Skeletal muscle tissue (tissue), 3 donors: ENCODE measurements at regions not wholly inside any gene's neighbourhood (a gene's known extent, or its start where the extent isn't known, plus 50 kb on each side); places are given as distances from the start of the nearest gene placed in this dataset.
A peak's percentile ranks its signal among the peaks of the same experiment; 100 is the strongest.

Experiments used
- H3K27ac ChIP-seq: one replicate; pipeline ENCODE4 v1.7.0; 2013; ENCODE audit warnings: mild to moderate bottlenecking, low read depth, low read length, inconsistent platforms
- H3K27me3 ChIP-seq, 3 donors: one replicate each; pipeline ENCODE4 v1.7.0; 2013; ENCODE audit warnings: low read length in 3 of 3; ENCODE audit not compliant: control insufficient read depth in 3 of 3, insufficient read depth in 3 of 3
- H3K36me3 ChIP-seq, 3 donors: one replicate each; pipeline ENCODE4 v1.7.0; 2013; ENCODE audit warnings: low read length in 3 of 3; ENCODE audit not compliant: control insufficient read depth in 3 of 3, insufficient read depth in 3 of 3
- H3K4me1 ChIP-seq, 3 donors: one replicate each; pipeline ENCODE4 v1.7.0; 2013; ENCODE audit warnings: low read length in 3 of 3, mild to moderate bottlenecking in 3 of 3; ENCODE audit not compliant: control insufficient read depth in 3 of 3, insufficient read depth in 3 of 3
- H3K4me3 ChIP-seq, 3 donors: one replicate each; pipeline ENCODE4 v1.7.0; 2013; ENCODE audit warnings: low read length in 3 of 3
- H3K9ac ChIP-seq, 3 donors: one replicate each; pipeline ENCODE4 v1.7.0; 2013; ENCODE audit warnings: low read length in 3 of 3, mild to moderate bottlenecking in 3 of 3, moderate library complexity in 2 of 3, low read depth in 1 of 3
- H3K9me3 ChIP-seq, 3 donors: one replicate each; pipeline ENCODE4 v1.7.0; 2013; ENCODE audit warnings: low read length in 3 of 3; ENCODE audit not compliant: control insufficient read depth in 3 of 3
- donor health status: Osteomylitis.

GRCh38 chr15:62599791-62600777 lies 435.0 kb upstream of the C2CD4B start:
- H3K9ac ChIP-seq: no peak overlapping the region
- H3K27ac ChIP-seq: no peak overlapping the region
- no peaks in the 10 kb centered on the region for H3K9me3 ChIP-seq

DNA sequence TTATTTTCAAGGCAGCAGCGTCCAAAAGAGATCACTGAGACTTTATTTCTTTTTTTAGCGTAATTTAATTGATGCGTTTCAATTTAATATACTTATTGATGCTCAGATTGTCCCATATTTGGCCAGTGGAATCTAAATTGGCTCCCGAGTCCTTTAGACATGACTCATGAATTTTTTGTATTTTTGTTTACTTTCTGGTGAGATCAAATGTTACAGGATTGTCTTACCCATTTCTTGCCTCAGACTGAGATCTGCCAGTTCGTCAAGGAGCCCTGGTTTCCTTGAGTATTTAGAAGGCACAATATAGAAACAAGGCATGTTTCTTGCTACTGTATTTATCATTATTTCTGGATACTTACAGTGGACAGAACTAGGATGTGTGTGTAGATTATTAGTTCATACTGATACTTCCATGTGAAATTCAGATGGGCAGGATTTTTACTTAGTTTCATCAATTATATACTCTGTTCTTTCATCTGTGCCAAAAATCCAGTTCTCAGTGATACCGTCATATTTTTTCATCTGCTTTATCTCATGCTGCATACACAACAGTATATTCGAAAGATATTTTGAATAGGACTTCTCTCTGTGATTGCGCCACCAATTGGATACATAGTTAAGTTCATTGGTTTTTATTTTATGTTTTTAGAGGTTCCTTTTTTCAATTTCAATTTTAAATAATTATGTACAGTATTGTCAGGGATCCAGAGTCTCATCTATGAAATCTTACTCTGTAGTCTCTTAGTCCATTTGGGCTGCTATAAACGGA lies 436.9 kb upstream of the C2CD4B start:
- no peaks in the 10 kb centered on the region for H3K9me3 ChIP-seq
- H3K27me3 ChIP-seq: no peaks in the 10 kb centered on the region
- H3K4me3 ChIP-seq: no peak overlapping the region
- no peak overlapping the region for H3K9ac ChIP-seq
- H3K4me1 ChIP-seq: peaks cover 0 to 14% (median 14%) of the 10 kb centered on the region in 3 donors
- no peak overlapping the region for H3K27ac ChIP-seq
- no peaks in the 10 kb centered on the region for H3K36me3 ChIP-seq

More at GRCh38 chr15:62599791-62600777, 435.0 kb upstream of the C2CD4B start:
- no peaks in the 10 kb centered on the region for H3K36me3 ChIP-seq
- no peak overlapping the region for H3K4me3 ChIP-seq
- peaks cover 0 to 14% (median 8%) of the 10 kb centered on the region in 3 donors for H3K4me1 ChIP-seq
- H3K27me3 ChIP-seq: no peaks in the 10 kb centered on the region

- Histone ChIP-seq H3K36me3 (no peaks in the 10 kb centered on the region), H3K4me3 (no peak overlapping the region), H3K9me3 (no peaks in the 10 kb centered on the region), H3K27me3 (no peaks in the 10 kb centered on the region), H3K4me1 (peaks cover 2 to 16% (median 14%) of the 10 kb centered on the region in 3 donors), H3K27ac (no peak overlapping the region), H3K9ac (no peak overlapping the region)
Measured at GRCh38 chr15:62603742-62604141, 438.7 kb upstream of the C2CD4B start.

DNA sequence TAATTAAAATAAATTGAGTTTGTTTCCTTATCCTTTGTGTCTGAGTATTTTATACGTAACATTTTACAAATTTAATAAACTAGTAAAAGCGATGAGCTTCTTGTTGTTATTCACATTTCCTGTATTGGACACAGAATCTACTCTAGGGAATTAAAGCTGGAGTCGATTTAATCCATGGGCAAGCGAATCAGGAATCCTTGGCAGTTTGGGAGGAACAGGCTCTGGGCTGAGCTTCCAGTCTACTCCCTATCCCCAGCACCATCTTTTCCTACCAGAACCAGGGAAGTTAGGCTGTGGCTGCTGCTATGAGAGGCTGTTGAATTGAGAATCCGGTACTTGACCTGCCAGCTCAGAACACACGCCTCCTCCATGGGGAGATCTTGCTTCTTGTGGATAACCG lies 437.3 kb upstream of the TPM1 start:
- H3K27ac ChIP-seq: peak overlapping the region; percentile 1
- no peaks in the 10 kb centered on the region for H3K27me3 ChIP-seq
- no peaks in the 10 kb centered on the region for H3K9me3 ChIP-seq
- no peak overlapping the region for H3K9ac ChIP-seq
- no peaks in the 10 kb centered on the region for H3K36me3 ChIP-seq
- H3K4me3 ChIP-seq: peak overlapping the region in 1 of 3 donors; percentile 7
- peaks cover 3 to 15% (median 13%) of the 10 kb centered on the region in 3 donors for H3K4me1 ChIP-seq

DNA sequence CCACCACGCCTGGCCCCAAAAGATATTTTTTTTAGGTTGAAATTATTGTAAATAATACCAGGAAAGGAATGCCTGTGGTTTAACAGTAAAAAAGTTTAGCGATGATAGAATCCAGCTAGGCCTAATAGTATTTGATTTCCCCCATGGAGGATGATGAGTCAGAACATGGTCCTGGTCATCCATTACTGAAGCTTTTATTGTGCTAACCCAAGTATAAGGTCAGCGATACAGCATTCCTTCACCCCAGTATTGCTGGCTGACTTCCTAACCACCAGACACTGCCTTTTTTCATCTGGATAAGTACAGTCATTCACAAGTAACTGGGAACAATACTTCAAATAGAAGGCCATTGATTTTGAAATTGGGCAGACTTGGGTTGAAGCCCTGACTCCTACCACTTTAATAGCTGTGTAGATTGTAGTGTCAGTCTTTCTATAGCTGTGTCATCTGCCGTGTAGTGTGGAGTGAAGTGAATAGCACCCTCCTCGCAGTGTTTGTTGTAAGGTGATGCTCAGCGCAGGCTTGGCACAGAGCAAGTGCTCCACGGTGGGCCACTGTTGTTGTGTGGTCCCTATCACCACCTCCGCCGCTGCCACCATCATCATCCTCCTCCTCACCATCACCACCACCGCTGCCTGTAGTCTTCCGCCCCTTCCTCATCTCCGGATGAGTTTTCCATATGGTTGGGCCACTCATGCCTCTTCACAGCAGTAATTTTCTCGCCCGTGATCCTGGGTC lies 436.0 kb upstream of the TPM1 start:
- H3K4me3 ChIP-seq: no peak overlapping the region
- H3K9ac ChIP-seq: no peak overlapping the region
- peak overlapping the region; percentile 41 for H3K27ac ChIP-seq
- H3K9me3 ChIP-seq: no peaks in the 10 kb centered on the region
- no peaks in the 10 kb centered on the region for H3K36me3 ChIP-seq
- H3K4me1 ChIP-seq: peaks cover 7 to 23% (median 18%) of the 10 kb centered on the region in 3 donors
- H3K27me3 ChIP-seq: no peaks in the 10 kb centered on the region

DNA sequence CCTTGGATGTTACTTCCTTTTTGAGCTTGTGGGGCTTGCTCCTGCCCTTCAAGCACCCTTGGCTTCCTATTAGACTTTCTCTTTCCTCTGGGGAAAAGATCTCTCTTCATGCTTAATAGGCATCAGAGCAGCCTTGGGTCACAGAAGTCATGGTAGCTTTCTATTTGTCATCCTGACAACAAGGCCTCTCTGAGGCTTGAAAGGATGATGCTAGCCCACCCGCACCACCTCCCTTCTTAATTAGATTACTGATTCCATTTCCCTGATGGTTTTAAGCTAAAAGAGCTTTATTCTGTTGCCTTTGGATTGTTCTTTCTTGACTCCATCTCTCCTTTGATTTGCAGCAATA lies 435.5 kb upstream of the TPM1 start:
- H3K4me3 ChIP-seq: no peak overlapping the region
- H3K4me1 ChIP-seq: peaks cover 7 to 23% (median 14%) of the 10 kb centered on the region in 3 donors
- no peaks in the 10 kb centered on the region for H3K27me3 ChIP-seq
- no peak overlapping the region for H3K9ac ChIP-seq
- no peaks in the 10 kb centered on the region for H3K9me3 ChIP-seq
- no peaks in the 10 kb centered on the region for H3K36me3 ChIP-seq
- peak overlapping the region; percentile 41 for H3K27ac ChIP-seq

- Histone ChIP-seq H3K4me1 (peaks cover 7 to 23% (median 14%) of the 10 kb centered on the region in 3 donors), H3K27me3 (no peaks in the 10 kb centered on the region), H3K9ac (no peak overlapping the region), H3K9me3 (no peaks in the 10 kb centered on the region), H3K4me3 (no peak overlapping the region), H3K36me3 (no peaks in the 10 kb centered on the region), H3K27ac (no peak overlapping the region)
Measured at GRCh38 chr15:62607643-62608042, 434.9 kb upstream of the TPM1 start.

- Histone ChIP-seq H3K27me3 (no peaks in the 10 kb centered on the region), H3K36me3 (no peaks in the 10 kb centered on the region), H3K4me1 (peaks cover 7 to 23% (median 14%) of the 10 kb centered on the region in 3 donors), H3K27ac (no peak overlapping the region), H3K4me3 (no peak overlapping the region), H3K9ac (no peak overlapping the region), H3K9me3 (no peaks in the 10 kb centered on the region)
Measured at GRCh38 chr15:62608369-62608768, 434.2 kb upstream of the TPM1 start.

DNA sequence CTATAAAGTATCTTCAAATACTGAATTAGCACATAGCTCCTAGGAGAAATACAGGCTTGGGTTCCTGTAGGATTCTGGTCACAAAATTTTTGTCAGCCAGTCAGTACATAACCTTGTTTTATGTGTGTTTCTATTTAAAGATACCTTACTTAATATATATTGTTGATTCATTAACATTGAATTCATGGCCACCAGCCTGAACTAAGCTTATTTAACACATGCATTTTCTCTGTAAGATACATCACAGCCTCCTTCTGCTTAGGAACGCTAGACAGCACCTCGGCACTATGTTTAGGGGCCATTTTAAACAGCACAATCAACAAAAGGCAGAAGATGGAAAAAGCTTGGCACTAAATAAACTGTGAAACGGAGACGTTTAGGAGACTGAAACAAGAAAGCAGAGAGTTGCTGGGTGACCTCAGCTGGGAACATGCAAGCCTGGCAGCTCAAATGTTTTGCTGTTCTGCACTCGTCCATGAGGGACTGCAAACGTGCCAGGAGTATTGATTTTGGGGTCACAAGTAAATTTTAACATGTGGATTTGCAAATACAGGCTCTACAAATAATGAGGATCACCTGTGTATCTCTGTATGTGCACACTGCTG lies 432.2 kb upstream of the TPM1 start:
- H3K27ac ChIP-seq: no peak overlapping the region
- H3K36me3 ChIP-seq: no peaks in the 10 kb centered on the region
- no peaks in the 10 kb centered on the region for H3K27me3 ChIP-seq
- H3K9me3 ChIP-seq: no peaks in the 10 kb centered on the region
- no peak overlapping the region for H3K9ac ChIP-seq
- H3K4me3 ChIP-seq: peak overlapping the region in 1 of 3 donors; percentile 7
- H3K4me1 ChIP-seq: peaks cover 6 to 21% (median 7%) of the 10 kb centered on the region in 3 donors
